Uterus (tissue), 2 donors: ENCODE measurements at regions not wholly inside any gene's neighbourhood (a gene's known extent, or its start where the extent isn't known, plus 50 kb on each side); places are given as distances from the start of the nearest gene placed in this dataset.

Source experiments
- POLR2A ChIP-seq, 2 donors: fragments of 450-650 bp; IDR thresholded peaks; one replicate each; pipeline ENCODE4 v1.6.1; 2016; ENCODE audit warnings: antibody characterized with exemption in 2 of 2, mild to moderate bottlenecking in 1 of 2, moderate library complexity in 1 of 2
- TF ChIP-seq, protein P1 (sequence below), 4 experiments: fragments of 200-600 bp in 2 of 4; fragments of 450-650 bp in 2 of 4; sonication (generic) in 2 of 4; IDR thresholded peaks; one replicate each; pipeline ENCODE4 v1.5.1; 2016 to 2019; ENCODE audit warnings: antibody characterized with exemption in 4 of 4, mild to moderate bottlenecking in 2 of 4, moderate library complexity in 1 of 4

DNA sequence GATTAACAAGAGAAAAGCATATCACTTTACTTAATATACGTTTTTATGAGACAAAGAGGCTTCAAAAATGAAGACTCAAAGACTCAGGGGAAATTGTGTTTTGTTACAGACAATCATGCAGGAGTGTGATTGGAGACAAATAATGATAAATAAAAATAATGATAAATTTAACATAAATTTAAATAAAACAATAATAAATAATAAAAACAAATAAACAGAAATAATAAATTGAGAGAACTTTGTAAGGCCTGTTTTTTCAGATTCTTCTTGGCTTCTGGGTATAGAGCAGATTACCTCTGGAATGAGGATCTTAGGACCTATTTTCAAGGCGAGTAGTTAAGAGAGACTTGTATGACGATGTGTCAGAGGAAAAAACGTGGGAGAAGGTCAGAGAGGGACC is 271.4 kb upstream of the POT1 start:
- no peak for TF ChIP-seq POLR2A (IDR thresholded peaks at IDR 0.05)
- TF ChIP-seq, protein P1, sequence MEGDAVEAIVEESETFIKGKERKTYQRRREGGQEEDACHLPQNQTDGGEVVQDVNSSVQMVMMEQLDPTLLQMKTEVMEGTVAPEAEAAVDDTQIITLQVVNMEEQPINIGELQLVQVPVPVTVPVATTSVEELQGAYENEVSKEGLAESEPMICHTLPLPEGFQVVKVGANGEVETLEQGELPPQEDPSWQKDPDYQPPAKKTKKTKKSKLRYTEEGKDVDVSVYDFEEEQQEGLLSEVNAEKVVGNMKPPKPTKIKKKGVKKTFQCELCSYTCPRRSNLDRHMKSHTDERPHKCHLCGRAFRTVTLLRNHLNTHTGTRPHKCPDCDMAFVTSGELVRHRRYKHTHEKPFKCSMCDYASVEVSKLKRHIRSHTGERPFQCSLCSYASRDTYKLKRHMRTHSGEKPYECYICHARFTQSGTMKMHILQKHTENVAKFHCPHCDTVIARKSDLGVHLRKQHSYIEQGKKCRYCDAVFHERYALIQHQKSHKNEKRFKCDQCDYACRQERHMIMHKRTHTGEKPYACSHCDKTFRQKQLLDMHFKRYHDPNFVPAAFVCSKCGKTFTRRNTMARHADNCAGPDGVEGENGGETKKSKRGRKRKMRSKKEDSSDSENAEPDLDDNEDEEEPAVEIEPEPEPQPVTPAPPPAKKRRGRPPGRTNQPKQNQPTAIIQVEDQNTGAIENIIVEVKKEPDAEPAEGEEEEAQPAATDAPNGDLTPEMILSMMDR (IDR thresholded peaks at IDR 0.05) = no peak
